Prostate gland (tissue), 2 donors: ENCODE measurements at regions not wholly inside any gene's neighbourhood (a gene's known extent, or its start where the extent isn't known, plus 50 kb on each side); places are given as distances from the start of the nearest gene placed in this dataset.
"Not testable (repeated sequence)": the region's sequence is repeated elsewhere in the genome, so short reads cannot be mapped to it uniquely, and the experiment has no call there.

Source experiments
- DNase-seq: peaks from one replicate; pipeline ENCODE4 v3.0.0-alpha.2; 2019; ENCODE audit warnings: low spot score
- H3K27ac ChIP-seq, 2 donors: fragments of 200-600 bp; sonication (generic); 2 replicates each; pipeline ENCODE4 v1.5.1; 2017 to 2019
- H3K27me3 ChIP-seq: fragments of 200-600 bp; sonication (generic); replicated peaks from 2 replicates; pipeline ENCODE4 v1.5.1; 2019; ENCODE audit not compliant: insufficient read depth
- H3K36me3 ChIP-seq, 2 donors: fragments of 200-600 bp; sonication (generic); 1 replicate in 1 of 2; 2 replicates in 1 of 2; pipeline versions ENCODE4 v1.5.1 to v1.8.1; 2017 to 2019
- H3K4me1 ChIP-seq: fragments of 200-600 bp; sonication (generic); replicated peaks from 2 replicates; pipeline ENCODE4 v1.5.1; 2019
- H3K4me3 ChIP-seq, 2 donors: fragments of 200-600 bp; sonication (generic); 2 replicates each; pipeline ENCODE4 v1.5.1; 2017 to 2019
- H3K9me3 ChIP-seq: fragments of 200-600 bp; sonication (generic); 2 replicates; pipeline ENCODE4 v1.5.1; 2017
- POLR2A ChIP-seq: fragments of 450-650 bp; IDR thresholded peaks from one replicate; pipeline ENCODE4 v1.6.1; 2016; ENCODE audit warnings: antibody characterized with exemption, mild to moderate bottlenecking
- POLR2AphosphoS5 ChIP-seq: sonication (generic); formaldehyde crosslinking; IDR thresholded peaks from one replicate; pipeline ENCODE4 v1.6.1; 2017; ENCODE audit warnings: antibody characterized with exemption
- WGBS: methylation state at CpG from one replicate; pipeline ENCODE4 v1.1.5; 2018; 5-methylcytosine and 5-hydroxymethylcytosine counted together
- intact Hi-C: fragments of 100-400 bp; cut with DNase I; formaldehyde crosslinking; loops from one replicate; pipeline ENCODE4 v1.14.2; 2022
- TF ChIP-seq, protein P1 (sequence below), 4 experiments: fragments of 200-600 bp in 2 of 4; fragments of 450-650 bp in 2 of 4; sonication (generic) in 2 of 4; IDR thresholded peaks; 1 replicate in 3 of 4; 2 replicates in 1 of 4; pipeline ENCODE4 v1.5.1; 2016 to 2019; ENCODE audit warnings: antibody characterized with exemption in 4 of 4, mild to moderate bottlenecking in 2 of 4, moderate library complexity in 2 of 4

DNA sequence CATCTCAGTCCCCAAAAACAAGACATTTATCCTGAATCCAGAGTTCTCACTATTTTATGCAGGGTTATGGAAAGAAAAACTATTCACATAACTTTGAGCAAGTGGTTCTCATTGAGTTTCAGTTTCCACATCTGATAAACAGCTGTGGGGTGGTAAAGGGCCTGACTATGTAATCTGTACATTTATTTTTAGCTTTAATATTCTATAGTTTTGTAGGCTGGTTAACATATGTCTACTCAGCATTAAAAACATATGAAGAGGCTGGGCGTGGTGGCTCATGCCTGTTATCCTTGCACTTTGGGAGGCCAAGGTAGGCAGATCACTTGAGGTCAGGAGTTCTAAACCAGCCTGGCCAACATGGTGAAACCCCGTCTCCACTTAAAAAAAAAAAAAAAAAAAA lies 301.5 kb upstream of the CCNG1 start:
- no peaks in the 10 kb centered on the region for H3K36me3 ChIP-seq
- intact Hi-C loops, result no loop called here
- 74% methylated on average over 2 of the region's 2 CpGs for WGBS
- no peaks in the 10 kb centered on the region for H3K4me1 ChIP-seq
- H3K27ac ChIP-seq, result no peak overlapping the region
- no peak for TF ChIP-seq POLR2AphosphoS5
- TF ChIP-seq POLR2A, result no peak
- TF ChIP-seq, protein P1, sequence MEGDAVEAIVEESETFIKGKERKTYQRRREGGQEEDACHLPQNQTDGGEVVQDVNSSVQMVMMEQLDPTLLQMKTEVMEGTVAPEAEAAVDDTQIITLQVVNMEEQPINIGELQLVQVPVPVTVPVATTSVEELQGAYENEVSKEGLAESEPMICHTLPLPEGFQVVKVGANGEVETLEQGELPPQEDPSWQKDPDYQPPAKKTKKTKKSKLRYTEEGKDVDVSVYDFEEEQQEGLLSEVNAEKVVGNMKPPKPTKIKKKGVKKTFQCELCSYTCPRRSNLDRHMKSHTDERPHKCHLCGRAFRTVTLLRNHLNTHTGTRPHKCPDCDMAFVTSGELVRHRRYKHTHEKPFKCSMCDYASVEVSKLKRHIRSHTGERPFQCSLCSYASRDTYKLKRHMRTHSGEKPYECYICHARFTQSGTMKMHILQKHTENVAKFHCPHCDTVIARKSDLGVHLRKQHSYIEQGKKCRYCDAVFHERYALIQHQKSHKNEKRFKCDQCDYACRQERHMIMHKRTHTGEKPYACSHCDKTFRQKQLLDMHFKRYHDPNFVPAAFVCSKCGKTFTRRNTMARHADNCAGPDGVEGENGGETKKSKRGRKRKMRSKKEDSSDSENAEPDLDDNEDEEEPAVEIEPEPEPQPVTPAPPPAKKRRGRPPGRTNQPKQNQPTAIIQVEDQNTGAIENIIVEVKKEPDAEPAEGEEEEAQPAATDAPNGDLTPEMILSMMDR (IDR thresholded peaks at IDR 0.05), result no peak
- no peak overlapping the region for H3K4me3 ChIP-seq
- no peaks in the 10 kb centered on the region for H3K9me3 ChIP-seq
- no peaks in the 10 kb centered on the region for H3K27me3 ChIP-seq
- no peak for DNase-seq

DNA sequence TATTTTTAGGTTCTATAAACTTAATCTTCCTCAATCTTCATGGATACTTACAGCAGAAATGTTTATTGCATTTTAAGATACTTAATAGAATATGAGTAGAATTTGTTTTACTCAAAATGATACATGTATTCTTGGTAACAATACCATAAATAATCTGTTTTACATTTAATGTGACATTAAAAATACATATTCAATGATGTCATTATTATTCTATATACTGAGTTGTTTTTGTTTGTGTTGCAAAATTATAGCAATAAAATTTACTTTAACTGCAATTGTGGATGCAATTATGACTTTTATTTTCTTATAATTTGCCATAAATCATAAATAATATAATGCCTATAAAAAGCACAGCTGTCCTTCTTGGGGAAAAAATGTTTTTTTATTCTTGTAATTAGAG lies 275.9 kb upstream of the CCNG1 start:
- intact Hi-C loops, result no loop called here
- no peak overlapping the region for H3K4me3 ChIP-seq
- TF ChIP-seq POLR2AphosphoS5, result no peak
- TF ChIP-seq, protein P1 (IDR thresholded peaks at IDR 0.05), result no peak
- no peak for TF ChIP-seq POLR2A
- H3K27ac ChIP-seq, result no peak overlapping the region
- H3K4me1 ChIP-seq, result no peaks in the 10 kb centered on the region
- H3K36me3 ChIP-seq, result no peaks in the 10 kb centered on the region
- H3K27me3 ChIP-seq, result no peaks in the 10 kb centered on the region
- no peak for DNase-seq
- no peaks in the 10 kb centered on the region for H3K9me3 ChIP-seq

DNA sequence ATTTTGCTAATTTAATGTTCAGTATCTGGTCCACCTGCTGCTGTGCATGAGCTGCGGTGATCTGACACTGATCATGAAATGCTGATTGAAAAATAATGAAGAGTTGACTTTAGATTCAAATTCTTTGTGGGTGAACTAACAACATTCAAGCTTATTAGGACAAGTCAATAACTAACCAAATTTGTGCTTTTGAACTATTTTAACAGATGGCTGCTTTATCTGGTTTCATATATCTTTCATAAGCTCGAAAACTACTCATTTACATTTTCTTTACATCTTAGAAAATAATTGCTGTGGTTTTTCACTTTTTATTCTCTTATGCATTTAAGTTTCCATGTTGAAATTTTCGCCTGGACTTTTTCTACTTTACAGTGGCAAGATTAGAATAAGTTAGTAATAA lies 274.8 kb upstream of the CCNG1 start:
- no peaks in the 10 kb centered on the region for H3K27me3 ChIP-seq
- TF ChIP-seq POLR2A (no peak), POLR2AphosphoS5 (no peak)
- TF ChIP-seq, protein P1 (IDR thresholded peaks at IDR 0.05), result no peak
- no peak for DNase-seq
- H3K27ac ChIP-seq, result no peak overlapping the region
- intact Hi-C loops, result no loop called here
- no peaks in the 10 kb centered on the region for H3K9me3 ChIP-seq
- no peaks in the 10 kb centered on the region for H3K4me1 ChIP-seq
- 75% methylated on average over 3 of the region's 3 CpGs for WGBS
- H3K4me3 ChIP-seq, result no peak overlapping the region
- H3K36me3 ChIP-seq, result no peaks in the 10 kb centered on the region

DNA sequence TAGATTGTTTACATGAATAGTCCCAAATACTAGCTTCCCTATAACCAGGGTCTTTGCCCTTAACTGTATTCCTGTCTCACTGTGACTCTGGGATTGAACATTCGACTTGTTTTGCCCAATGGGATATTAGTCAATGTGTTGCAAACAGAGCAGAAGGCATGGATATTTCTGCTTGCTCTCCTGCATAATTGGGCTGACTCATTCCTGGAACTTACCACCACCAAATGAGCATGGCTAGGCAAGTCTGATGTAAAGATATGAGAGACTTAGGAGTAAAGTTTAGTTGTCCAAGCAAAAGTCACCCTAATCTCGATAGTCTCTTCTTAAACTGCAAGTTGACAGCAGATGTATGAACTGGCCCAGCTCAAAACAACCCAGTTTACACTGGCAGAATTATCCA lies 273.5 kb upstream of the CCNG1 start:
- TF ChIP-seq POLR2AphosphoS5 (no peak), POLR2A (no peak)
- TF ChIP-seq, protein P1 (IDR thresholded peaks at IDR 0.05), result no peak
- Histone ChIP-seq H3K27me3 (no peaks in the 10 kb centered on the region), H3K4me1 (no peaks in the 10 kb centered on the region), H3K9me3 (no peaks in the 10 kb centered on the region), H3K27ac (no peak overlapping the region), H3K36me3 (no peaks in the 10 kb centered on the region), H3K4me3 (no peak overlapping the region)
- intact Hi-C loops, result no loop called here
- WGBS, result 82% methylated on average over 2 of the region's 2 CpGs
- DNase-seq, result no peak

DNA sequence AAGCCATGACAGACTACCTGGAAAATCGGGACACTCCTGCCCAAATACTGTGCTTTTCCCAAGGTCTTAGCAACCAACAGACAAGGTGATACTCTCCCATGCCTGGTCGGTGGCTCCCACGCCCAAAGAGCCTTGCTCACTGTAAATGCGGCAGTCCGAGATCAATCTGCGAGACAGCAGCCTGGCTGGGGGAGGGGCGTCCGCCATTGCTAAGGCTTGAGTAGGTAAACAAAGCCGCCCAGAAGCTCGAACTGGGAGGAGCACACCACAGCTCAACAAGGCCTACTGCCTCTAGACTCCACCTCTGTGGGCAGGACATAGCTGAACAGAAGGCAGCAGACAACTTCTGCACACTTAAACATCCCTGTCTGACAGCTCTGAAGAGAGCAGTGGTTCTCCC lies 272.1 kb upstream of the CCNG1 start:
- Histone ChIP-seq H3K4me3 (no peak overlapping the region), H3K4me1 (no peaks in the 10 kb centered on the region), H3K36me3 (no peaks in the 10 kb centered on the region), H3K9me3 (no peaks in the 10 kb centered on the region), H3K27ac (no peak overlapping the region), H3K27me3 (no peaks in the 10 kb centered on the region)
- 95% methylated on average over 10 of the region's 10 CpGs for WGBS
- TF ChIP-seq POLR2AphosphoS5 (no peak), POLR2A (no peak)
- TF ChIP-seq, protein P1 (IDR thresholded peaks at IDR 0.05), result no peak
- intact Hi-C loops, result no loop called here
- no peak for DNase-seq

DNA sequence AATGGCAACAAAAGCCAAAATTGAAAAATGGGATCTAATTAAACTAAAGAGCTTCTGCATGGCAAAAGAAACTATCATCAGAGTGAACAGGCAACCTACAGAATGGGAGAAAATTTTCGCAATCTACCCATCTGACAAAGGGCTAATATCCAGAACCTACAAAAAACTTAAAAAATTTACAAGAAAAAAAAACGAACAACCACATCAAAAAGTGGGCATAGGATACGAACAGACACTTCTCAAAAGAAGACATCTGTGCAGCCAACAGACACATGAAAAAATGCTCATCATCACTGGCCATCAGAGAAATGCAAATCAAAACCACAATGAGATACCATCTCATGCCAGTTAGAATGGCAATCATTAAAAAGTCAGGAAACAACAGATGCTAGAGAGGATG lies 267.2 kb upstream of the CCNG1 start:
- DNase-seq, H3K9me3 ChIP-seq, H3K27me3 ChIP-seq, H3K4me1 ChIP-seq, H3K4me3 ChIP-seq, H3K36me3 ChIP-seq, H3K27ac ChIP-seq, intact Hi-C loops: not testable (repeated sequence)
- 82% methylated on average over 3 of the region's 3 CpGs for WGBS
